Coronary artery (tissue), 2 donors: ENCODE measurements at regions not wholly inside any gene's neighbourhood (a gene's known extent, or its start where the extent isn't known, plus 50 kb on each side); places are given as distances from the start of the nearest gene placed in this dataset.

Source experiments
- DNase-seq: peaks from one replicate; pipeline ENCODE4 v3.0.0-alpha.2; 2017; ENCODE audit warnings: low spot score
- H3K27ac ChIP-seq, 2 donors: fragments of 200-600 bp; sonication (generic); one replicate each; pipeline ENCODE4 v1.5.1; 2016 to 2019
- H3K4me3 ChIP-seq: fragments of 200-600 bp; sonication (generic); 2 replicates; pipeline ENCODE4 v1.5.1; 2016; ENCODE audit warnings: mild to moderate bottlenecking, moderate library complexity
- TF ChIP-seq, protein P1 (sequence below): fragments of 200-600 bp; sonication (generic); IDR thresholded peaks from one replicate; pipeline ENCODE4 v1.5.1; 2019; ENCODE audit warnings: antibody characterized with exemption

DNA sequence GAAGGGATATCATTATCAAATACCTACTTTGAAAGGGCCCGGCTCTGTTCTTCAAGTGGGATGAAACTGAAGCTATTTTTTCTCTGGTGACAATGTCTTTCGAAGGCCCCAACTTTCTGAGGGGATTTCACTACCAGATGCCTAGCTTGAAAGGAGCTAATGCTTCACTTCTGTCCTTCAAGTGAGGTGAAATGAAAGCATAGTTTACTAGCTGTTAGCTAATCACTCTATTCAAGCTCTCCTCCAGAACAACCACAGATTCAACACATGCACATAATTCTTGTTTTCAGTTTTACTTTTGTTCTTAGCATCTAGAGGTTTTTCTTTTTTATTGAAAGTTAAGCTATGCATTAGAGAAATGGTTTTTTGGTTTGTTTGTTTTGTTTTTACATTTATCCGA is 571.4 kb downstream of the NOVA1 start:
- DNase-seq: no peak
- H3K4me3 ChIP-seq: no peak overlapping the region
- H3K27ac ChIP-seq: no peak overlapping the region
- TF ChIP-seq, protein P1, sequence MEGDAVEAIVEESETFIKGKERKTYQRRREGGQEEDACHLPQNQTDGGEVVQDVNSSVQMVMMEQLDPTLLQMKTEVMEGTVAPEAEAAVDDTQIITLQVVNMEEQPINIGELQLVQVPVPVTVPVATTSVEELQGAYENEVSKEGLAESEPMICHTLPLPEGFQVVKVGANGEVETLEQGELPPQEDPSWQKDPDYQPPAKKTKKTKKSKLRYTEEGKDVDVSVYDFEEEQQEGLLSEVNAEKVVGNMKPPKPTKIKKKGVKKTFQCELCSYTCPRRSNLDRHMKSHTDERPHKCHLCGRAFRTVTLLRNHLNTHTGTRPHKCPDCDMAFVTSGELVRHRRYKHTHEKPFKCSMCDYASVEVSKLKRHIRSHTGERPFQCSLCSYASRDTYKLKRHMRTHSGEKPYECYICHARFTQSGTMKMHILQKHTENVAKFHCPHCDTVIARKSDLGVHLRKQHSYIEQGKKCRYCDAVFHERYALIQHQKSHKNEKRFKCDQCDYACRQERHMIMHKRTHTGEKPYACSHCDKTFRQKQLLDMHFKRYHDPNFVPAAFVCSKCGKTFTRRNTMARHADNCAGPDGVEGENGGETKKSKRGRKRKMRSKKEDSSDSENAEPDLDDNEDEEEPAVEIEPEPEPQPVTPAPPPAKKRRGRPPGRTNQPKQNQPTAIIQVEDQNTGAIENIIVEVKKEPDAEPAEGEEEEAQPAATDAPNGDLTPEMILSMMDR: no peak

- H3K4me3 ChIP-seq: no peak overlapping the region
- no peak overlapping the region for H3K27ac ChIP-seq
- TF ChIP-seq, protein P1: no peak
- no peak for DNase-seq
Measured at GRCh38 chr14:26023967-26024366, 573.9 kb downstream of the NOVA1 start.

- H3K27ac ChIP-seq: no peak overlapping the region
- TF ChIP-seq, protein P1: no peak
- no peak for DNase-seq
- no peak overlapping the region for H3K4me3 ChIP-seq
Measured at GRCh38 chr14:26021759-26022158, 576.1 kb downstream of the NOVA1 start.

GRCh38 chr14:26017270-26017669 is 580.6 kb downstream of the NOVA1 start:
- TF ChIP-seq, protein P1: no peak
- no peak overlapping the region for H3K4me3 ChIP-seq
- DNase-seq: no peak
- no peak overlapping the region for H3K27ac ChIP-seq

DNA sequence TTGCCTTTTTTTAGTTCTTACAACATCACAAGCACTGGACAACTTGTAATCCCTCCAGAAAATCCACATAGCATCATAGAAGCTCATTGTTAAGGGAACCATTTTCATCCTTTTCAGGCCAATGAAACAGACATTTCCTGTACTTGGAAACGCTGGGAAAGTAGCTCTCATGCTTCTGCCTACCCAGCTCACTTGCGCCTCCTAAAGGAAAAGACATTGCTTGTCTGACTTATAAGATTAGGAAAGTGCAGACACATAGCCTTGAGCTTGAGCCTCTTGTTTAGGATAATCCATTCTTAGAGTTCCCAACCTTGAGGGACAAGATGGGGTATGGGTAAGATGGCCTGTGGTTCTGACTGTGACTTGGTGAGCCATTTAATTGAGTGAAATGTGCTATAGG is 589.5 kb downstream of the NOVA1 start:
- H3K4me3 ChIP-seq: no peak overlapping the region
- H3K27ac ChIP-seq: no peak overlapping the region
- DNase-seq: no peak
- TF ChIP-seq, protein P1: no peak

GRCh38 chr14:26004342-26004741 is 593.5 kb downstream of the NOVA1 start:
- DNase-seq: no peak
- TF ChIP-seq, protein P1: no peak
- no peak overlapping the region for H3K27ac ChIP-seq
- no peak overlapping the region for H3K4me3 ChIP-seq

DNA sequence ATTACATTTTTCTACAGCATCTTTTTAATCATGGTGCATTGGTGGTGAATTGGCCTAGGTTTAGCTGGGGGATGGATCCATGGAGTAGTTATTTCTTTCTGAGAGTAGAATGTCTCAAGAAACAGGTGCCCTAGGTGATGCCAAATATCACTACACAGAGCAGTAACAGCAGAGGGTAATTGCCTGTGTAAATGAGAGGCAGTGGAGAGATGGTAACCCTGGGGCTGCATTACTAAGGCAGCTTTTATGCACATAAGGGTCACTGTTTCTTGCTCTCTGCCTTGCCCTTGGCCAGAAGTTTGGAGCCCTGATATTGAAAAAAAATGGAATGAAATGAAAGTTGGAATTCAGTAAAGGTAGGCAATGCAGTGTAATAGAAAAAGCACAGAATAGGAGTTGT is 604.0 kb downstream of the NOVA1 start:
- TF ChIP-seq, protein P1: no peak
- Histone ChIP-seq H3K4me3 (no peak overlapping the region), H3K27ac (no peak overlapping the region)
- no peak for DNase-seq
